Glomerular visceral epithelial cell (primary cell): ENCODE measurements at regions not wholly inside any gene's neighbourhood (a gene's known extent, or its start where the extent isn't known, plus 50 kb on each side); places are given as distances from the start of the nearest gene placed in this dataset.

ENCODE experiments used
- DNase-seq: peaks from one replicate; pipeline ENCODE4 v3.0.0-alpha.2; 2016; ENCODE audit errors: extremely low spot score

DNA sequence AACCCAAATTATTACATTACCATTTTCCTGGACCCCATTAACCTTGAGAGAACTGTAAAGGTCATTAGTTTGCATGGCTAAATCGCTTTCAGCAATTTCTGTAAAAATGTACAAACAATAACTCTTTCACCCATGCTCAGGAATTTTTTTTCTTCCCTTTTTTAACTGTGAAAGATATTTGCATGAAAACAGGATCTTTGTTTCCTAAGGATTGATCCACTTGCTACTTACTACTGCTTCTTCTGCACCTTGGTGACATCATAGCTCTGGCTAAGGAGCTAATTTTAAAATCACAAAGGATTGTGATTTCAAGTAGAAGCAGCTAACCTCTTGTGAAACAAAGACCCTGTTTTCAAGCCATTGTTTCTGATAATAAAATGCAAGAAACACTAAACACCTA, 274.6 kb upstream of the ESRRG start:
- no peak for DNase-seq

DNA sequence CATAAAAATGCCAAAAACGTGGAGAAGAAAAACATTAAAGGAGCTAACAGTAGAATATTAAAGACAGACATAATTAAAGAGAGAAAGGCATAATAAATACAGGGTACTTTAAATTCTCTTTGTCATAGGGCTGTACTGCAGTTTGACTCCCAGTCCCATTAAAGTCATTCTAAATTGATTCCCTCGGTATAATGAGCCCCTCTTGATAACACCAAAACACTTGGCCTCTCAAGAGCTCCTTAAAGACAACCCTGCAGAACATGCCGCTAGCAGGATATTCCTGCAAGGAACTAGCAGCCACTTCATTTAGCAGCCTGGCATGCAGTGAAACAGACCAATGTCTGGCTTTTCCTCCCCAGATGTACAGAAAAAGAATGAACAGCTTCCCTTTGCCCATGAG, 273.8 kb upstream of the ESRRG start:
- no peak for DNase-seq

- no peak for DNase-seq
Observed at GRCh38 chr1:216984536-216984935, 261.3 kb upstream of the ESRRG start.

GRCh38 chr1:216983823-216984222, 260.6 kb upstream of the ESRRG start:
- no peak for DNase-seq

- no peak for DNase-seq
Observed at GRCh38 chr1:216961516-216961915, 238.3 kb upstream of the ESRRG start.

DNA sequence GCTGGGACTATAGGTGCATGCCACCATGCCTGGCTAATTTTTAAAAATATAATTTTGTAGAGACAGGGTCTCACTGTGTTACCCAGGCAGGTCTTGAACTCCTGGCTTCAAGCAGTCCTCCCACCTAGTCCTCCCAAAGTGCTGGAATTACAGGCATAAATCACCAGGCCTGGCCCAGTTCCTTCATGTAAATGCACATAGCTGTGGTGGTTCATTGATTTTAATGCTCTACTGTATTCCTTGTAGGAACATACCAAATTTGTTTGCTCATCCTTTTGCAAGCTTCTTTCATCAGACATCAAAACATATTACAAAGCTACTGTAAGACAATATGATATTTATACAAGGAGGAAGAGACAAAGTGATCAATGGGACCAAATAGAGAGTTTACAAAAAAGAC, 237.5 kb upstream of the ESRRG start:
- no peak for DNase-seq

DNA sequence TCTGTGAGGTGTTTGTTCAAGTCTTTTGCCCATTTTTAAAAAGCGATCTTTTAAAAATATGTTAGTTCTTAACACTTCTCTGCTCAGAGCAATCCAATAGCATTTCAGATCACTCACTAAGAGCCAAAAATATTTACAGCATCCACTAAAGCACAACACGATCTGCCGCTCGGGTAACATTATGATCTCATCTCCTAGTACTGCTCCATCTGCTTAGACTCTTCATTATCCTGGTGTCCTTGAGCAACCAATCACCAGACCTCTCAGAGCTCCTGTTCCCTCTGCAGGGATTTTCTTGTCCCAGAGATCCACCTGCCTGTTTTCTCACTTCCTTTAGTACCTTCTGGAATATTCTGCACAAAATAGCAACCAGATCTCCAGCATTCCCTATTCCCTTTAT, 235.3 kb upstream of the ESRRG start:
- no peak for DNase-seq

DNA sequence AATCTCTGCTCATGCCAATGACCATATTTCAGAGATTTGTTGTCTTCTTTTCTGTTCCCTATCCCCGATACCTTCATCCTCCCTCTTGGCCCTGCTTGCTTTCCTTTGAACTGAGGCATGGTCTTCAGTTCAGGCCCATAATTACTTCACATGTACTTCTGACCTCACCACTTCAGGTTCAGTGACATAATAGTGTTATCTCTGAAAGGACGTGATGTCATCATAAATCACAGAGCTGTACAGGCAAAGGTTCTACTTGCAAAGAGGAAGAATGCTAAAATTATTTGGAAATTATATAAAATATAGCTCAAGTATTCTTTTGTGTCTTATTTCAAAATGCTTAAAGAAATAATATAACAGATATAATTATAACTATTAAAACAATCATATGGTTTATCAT, 230.3 kb upstream of the ESRRG start:
- no peak for DNase-seq

DNA sequence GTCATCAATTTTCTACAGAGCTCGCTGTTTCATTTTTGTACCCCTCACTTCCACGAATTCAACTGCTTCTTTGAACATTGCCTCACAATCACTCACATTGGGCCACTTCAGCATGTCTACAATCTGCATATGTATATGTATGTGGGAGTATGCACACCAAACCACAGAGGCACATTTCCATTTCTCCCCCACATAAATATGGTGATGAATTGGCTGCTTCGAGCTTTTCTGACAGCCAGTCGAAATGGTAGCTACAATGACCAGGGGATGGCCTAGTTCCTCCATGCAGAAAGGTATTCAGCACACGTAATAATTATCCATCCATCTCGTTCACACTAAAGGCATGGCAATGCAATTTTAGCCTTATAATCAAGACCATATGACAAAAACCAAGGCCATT, 229.6 kb upstream of the ESRRG start:
- no peak for DNase-seq

- DNase-seq: no peak
Observed at GRCh38 chr1:216945538-216946080, 222.4 kb upstream of the ESRRG start.

DNA sequence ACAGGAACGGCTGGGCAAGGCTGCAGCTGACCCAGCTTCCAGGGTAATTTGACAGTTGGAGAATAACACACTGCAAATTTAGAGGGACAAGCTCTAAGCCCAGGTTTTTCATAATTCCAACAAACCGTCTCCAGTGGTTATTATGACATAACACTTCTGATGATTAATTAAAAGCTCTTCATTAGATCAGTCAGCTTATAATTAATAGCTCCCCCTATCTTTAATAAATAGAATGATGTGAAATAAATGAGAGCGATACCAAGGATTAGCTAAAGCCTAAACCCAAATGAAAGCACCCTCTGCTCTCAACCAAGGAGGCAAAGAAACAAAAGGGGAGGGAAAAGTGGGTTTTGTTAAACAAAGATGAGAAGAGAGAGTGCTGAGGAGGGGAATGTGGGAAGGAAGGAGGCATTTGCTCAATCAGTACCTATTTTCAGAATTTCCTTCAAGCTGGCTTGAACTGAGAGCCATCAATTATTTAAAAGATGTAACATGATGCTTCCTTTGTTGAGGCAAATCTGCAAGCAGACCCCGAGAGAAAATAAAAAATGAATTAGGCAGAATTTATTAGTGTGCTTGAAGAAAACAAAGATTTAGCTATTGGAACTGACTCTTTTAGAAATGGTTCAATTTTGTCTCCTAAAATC, 221.8 kb upstream of the ESRRG start:
- no peak for DNase-seq

DNA sequence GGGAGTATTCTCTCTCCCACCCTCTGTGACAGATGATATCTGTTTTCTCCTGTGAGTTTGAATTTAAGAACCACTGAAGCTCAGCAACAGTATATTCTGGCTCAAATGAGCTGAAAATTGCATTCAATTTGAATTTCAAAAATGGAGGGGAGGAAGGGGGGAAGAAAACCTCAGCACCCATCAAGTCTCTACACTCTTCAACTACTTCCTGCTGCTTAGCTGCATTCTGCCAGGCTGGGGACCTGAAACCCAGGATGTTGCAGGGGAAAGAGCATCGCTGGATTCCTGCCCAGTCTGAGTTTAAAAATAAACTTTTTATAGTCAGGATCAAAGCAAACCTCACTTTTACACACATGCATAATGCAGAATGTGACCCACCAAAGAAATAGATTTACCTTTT, 214.3 kb upstream of the ESRRG start:
- peak; percentile 13 for DNase-seq

- DNase-seq: no peak
Observed at GRCh38 chr1:216936779-216937178, 213.6 kb upstream of the ESRRG start.

DNA sequence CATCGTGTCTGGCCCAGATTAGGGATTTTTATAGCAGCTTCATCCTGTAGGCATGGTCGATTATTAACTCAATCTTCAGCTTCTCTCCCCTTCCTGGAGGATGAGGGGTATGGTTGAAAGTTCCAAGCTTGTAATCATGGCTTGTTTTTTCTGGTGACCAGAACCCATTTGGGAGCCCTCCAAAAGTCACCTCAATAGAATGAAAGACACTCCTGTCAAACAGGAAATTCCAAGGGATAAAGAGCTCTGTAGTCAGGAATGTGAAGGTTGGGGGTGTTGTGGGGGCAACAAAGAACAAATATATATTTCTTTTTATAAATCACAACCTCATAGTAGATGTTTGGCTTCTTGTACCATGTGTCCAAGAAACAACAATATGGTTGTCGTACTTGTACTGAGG, 212.7 kb upstream of the ESRRG start:
- DNase-seq: peak; percentile 35

DNA sequence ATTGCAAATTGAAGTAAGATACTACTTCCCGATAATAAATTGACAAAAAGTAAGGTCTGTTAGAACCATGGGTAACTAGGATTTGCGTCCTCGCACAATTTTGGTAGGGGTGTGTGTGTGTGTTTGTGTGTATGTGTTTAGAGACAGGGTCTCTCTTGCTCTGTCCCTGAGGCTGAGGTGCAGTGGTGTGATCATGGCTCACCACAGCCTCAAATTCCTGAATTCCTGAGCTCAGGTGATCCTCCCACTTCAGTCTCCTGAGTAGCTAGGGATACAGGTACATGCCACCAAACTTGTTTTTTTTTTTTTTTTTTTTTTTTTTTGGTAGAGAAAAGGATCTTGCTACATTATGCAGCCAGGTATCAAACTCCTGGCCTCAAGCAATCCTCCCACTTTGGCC, 209.2 kb upstream of the ESRRG start:
- no peak for DNase-seq

GRCh38 chr1:216929870-216930582, 206.8 kb upstream of the ESRRG start:
- peak; percentile 80 for DNase-seq

GRCh38 chr1:216927633-216928032, 204.4 kb upstream of the ESRRG start:
- no peak for DNase-seq

GRCh38 chr1:216926720-216927510, 203.7 kb upstream of the ESRRG start:
- no peak for DNase-seq

- DNase-seq: no peak
Observed at GRCh38 chr1:216925962-216926625, 202.9 kb upstream of the ESRRG start.

- DNase-seq: no peak
Observed at GRCh38 chr1:216924732-216925131, 201.5 kb upstream of the ESRRG start.

DNA sequence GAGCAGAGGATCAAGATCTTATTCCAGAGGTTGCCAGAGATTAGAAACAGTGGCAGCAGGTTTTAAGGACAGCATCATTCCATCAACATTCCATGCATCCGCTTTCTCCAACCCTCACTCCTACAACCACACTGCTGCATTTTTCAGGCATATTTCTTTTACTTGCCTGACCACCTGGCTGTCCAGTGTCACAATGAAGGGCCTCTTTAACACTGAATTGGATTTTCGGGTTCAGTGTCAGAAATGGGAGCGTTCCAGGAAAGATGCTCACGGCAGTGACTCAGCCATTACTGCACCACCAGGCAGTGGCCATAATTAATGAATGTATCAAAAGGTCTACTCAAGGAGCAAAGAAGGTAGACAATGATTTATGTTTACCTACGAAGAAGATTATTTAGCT, 200.4 kb upstream of the ESRRG start:
- DNase-seq: no peak

GRCh38 chr1:216922406-216922805, 199.2 kb upstream of the ESRRG start:
- DNase-seq: no peak
